HG03442 (cell line): ENCODE measurements at regions not wholly inside any gene's neighbourhood (a gene's known extent, or its start where the extent isn't known, plus 50 kb on each side); places are given as distances from the start of the nearest gene placed in this dataset.

ENCODE experiments used
- ATAC-seq: cut with Tn5 transposase; IDR thresholded peaks from one replicate; pipeline ENCODE4 v1.9.1; 2021; ENCODE audit warnings: mild to moderate bottlenecking, moderate library complexity; ENCODE audit not compliant: unreplicated experiment

GRCh38 chr12:94722664-94723063 is 72.3 kb upstream of the TMCC3 start:
- ATAC-seq: no peak

- ATAC-seq: peak; percentile 82
Observed at GRCh38 chr12:94721173-94721572, 70.8 kb upstream of the TMCC3 start.

- peak; percentile 33 for ATAC-seq
Observed at GRCh38 chr12:94718114-94718513, 67.8 kb upstream of the TMCC3 start.

GRCh38 chr12:94717656-94718055 is 67.3 kb upstream of the TMCC3 start:
- no peak for ATAC-seq

GRCh38 chr12:94717108-94717507 is 66.8 kb upstream of the TMCC3 start:
- no peak for ATAC-seq

- no peak for ATAC-seq
Observed at GRCh38 chr12:94716339-94716738, 66.0 kb upstream of the TMCC3 start.

GRCh38 chr12:94714378-94715114 is 64.2 kb upstream of the TMCC3 start:
- ATAC-seq: no peak

GRCh38 chr12:94712815-94713515 is 62.6 kb upstream of the TMCC3 start:
- ATAC-seq: no peak

GRCh38 chr12:94710933-94711332 is 60.6 kb upstream of the TMCC3 start:
- peak; percentile 38 for ATAC-seq

GRCh38 chr12:94707892-94708291 is 57.5 kb upstream of the TMCC3 start:
- no peak for ATAC-seq

- ATAC-seq: no peak
Observed at GRCh38 chr12:94707036-94707435, 56.7 kb upstream of the TMCC3 start.

GRCh38 chr12:94706250-94706661 is 55.9 kb upstream of the TMCC3 start:
- peak; percentile 78 for ATAC-seq

GRCh38 chr12:94705676-94706075 is 55.3 kb upstream of the TMCC3 start:
- ATAC-seq: no peak

GRCh38 chr12:94704452-94705306 is 54.3 kb upstream of the TMCC3 start:
- no peak for ATAC-seq

- ATAC-seq: no peak
Observed at GRCh38 chr12:94702696-94703095, 52.3 kb upstream of the TMCC3 start.

- no peak for ATAC-seq
Observed at GRCh38 chr12:94701711-94702110, 51.4 kb upstream of the TMCC3 start.

GRCh38 chr12:94700662-94701061 is 50.3 kb upstream of the TMCC3 start:
- ATAC-seq: no peak
